GM23338 (cell line): ENCODE measurements at regions not wholly inside any gene's neighbourhood (a gene's known extent, or its start where the extent isn't known, plus 50 kb on each side); places are given as distances from the start of the nearest gene placed in this dataset.

Experiments
- ATAC-seq: fragments of 200-7000 bp; cut with Tn5 transposase; 3 replicates; pipeline ENCODE4 v1.9.1; 2020
- DNase-seq: peaks from one replicate; pipeline ENCODE4 v3.0.0-alpha.2; 2015; ENCODE audit warnings: low spot score
- H2AFZ ChIP-seq: fragments of 200-600 bp; sonication (generic); 2 replicates; pipeline ENCODE4 v1.8.0; 2016; ENCODE audit warnings: antibody characterized with exemption, mild to moderate bottlenecking, moderate library complexity
- H3F3A ChIP-seq: fragments of 200-600 bp; sonication (generic); replicated peaks from 2 replicates; pipeline ENCODE4 v1.8.0; 2017; ENCODE audit warnings: antibody characterized with exemption, mixed run types, low read depth
- H3K27ac ChIP-seq: fragments of 200-600 bp; sonication (generic); 2 replicates; pipeline ENCODE4 v1.6.1; 2016; ENCODE audit warnings: low read depth
- H3K27me3 ChIP-seq: fragments of 200-600 bp; sonication (generic); 2 replicates; pipeline ENCODE4 v1.8.0; 2016; ENCODE audit warnings: mild to moderate bottlenecking, mixed run types, moderate library complexity; ENCODE audit not compliant: insufficient read depth
- H3K36me3 ChIP-seq: fragments of 200-600 bp; sonication (generic); 2 replicates; pipeline ENCODE4 v1.8.0; 2016; ENCODE audit warnings: mild to moderate bottlenecking; ENCODE audit not compliant: insufficient read depth
- H3K4me1 ChIP-seq: fragments of 200-600 bp; sonication (generic); 2 replicates; pipeline ENCODE4 v1.8.0; 2016; ENCODE audit warnings: mild to moderate bottlenecking, moderate library complexity; ENCODE audit not compliant: insufficient read depth
- H3K4me2 ChIP-seq: fragments of 200-600 bp; sonication (generic); 2 replicates; pipeline ENCODE4 v1.7.1; 2017; ENCODE audit warnings: mixed run types
- H3K4me3 ChIP-seq: fragments of 200-600 bp; sonication (generic); 2 replicates; pipeline ENCODE4 v1.6.1; 2016; ENCODE audit warnings: mixed run types
- H3K79me2 ChIP-seq: fragments of 200-600 bp; sonication (generic); replicated peaks from 2 replicates; pipeline ENCODE4 v1.8.0; 2017; ENCODE audit warnings: mild to moderate bottlenecking; ENCODE audit not compliant: insufficient read depth
- H3K9me2 ChIP-seq: fragments of 200-600 bp; sonication (generic); 2 replicates; pipeline ENCODE4 v1.8.0; 2017; ENCODE audit not compliant: insufficient read depth
- H4K20me1 ChIP-seq: fragments of 200-600 bp; sonication (generic); replicated peaks from 2 replicates; pipeline ENCODE4 v1.8.0; 2017; ENCODE audit warnings: mild to moderate bottlenecking; ENCODE audit not compliant: insufficient read depth
- H3K27ac Mint-ChIP-seq: 2 replicates; pipeline ENCODE4 v1.8.0; 2020; ENCODE audit warnings: inconsistent platforms, mild to moderate bottlenecking, moderate library complexity, mixed read lengths
- H3K27me3 Mint-ChIP-seq: 3 replicates; pipeline ENCODE4 v1.8.0; 2022; ENCODE audit warnings: low read depth, mild to moderate bottlenecking, moderate library complexity, mixed read lengths, inconsistent platforms; ENCODE audit not compliant: insufficient read depth, poor library complexity
- H3K36me3 Mint-ChIP-seq: 3 replicates; pipeline ENCODE4 v1.8.0; 2021; ENCODE audit warnings: low read depth, mild to moderate bottlenecking, inconsistent platforms, moderate library complexity, mixed read lengths
- H3K4me1 Mint-ChIP-seq: 3 replicates; pipeline ENCODE4 v1.8.0; 2020; ENCODE audit warnings: mild to moderate bottlenecking, inconsistent platforms, mixed read lengths
- H3K4me3 Mint-ChIP-seq: 3 replicates; pipeline ENCODE4 v1.8.0; 2021; ENCODE audit warnings: moderate library complexity, mild to moderate bottlenecking, inconsistent platforms, mixed read lengths
- H3K9me3 Mint-ChIP-seq: 3 replicates; pipeline ENCODE4 v1.8.0; 2020; ENCODE audit warnings: moderate library complexity, mild to moderate bottlenecking, inconsistent platforms, mixed read lengths
- CREB1 ChIP-seq: fragments of 250-450 bp; sonication (Bioruptor Pico); IDR thresholded peaks from 2 replicates; pipeline ENCODE4 v1.5.0; 2020; ENCODE audit warnings: low read depth, mild to moderate bottlenecking, moderate library complexity
- EZH2 ChIP-seq: fragments of 200-600 bp; sonication (generic); IDR thresholded peaks from one replicate; pipeline ENCODE4 v1.8.0; 2017; ENCODE audit warnings: antibody characterized with exemption, mild to moderate bottlenecking, low read depth; ENCODE audit not compliant: unreplicated experiment
- JUNB ChIP-seq: IDR thresholded peaks from one replicate; pipeline ENCODE4 v1.6.1; 2016; ENCODE audit warnings: antibody characterized with exemption; ENCODE audit not compliant: unreplicated experiment
- NANOG ChIP-seq: IDR thresholded peaks from 2 replicates; pipeline ENCODE4 v1.6.1; 2016; ENCODE audit warnings: antibody characterized with exemption, borderline replicate concordance
- REST ChIP-seq: IDR thresholded peaks from one replicate; pipeline ENCODE4 v1.6.1; 2018; ENCODE audit warnings: antibody characterized with exemption; ENCODE audit not compliant: unreplicated experiment
- STAT1 ChIP-seq: IDR thresholded peaks from one replicate; pipeline ENCODE4 v1.6.1; 2016; ENCODE audit warnings: antibody characterized with exemption; ENCODE audit not compliant: unreplicated experiment
- ZNF114 ChIP-seq: fragments of 250-450 bp; sonication (Bioruptor Pico); IDR thresholded peaks from 2 replicates; pipeline ENCODE4 v1.5.0; 2020; ENCODE audit warnings: mild to moderate bottlenecking, moderate library complexity
- TF ChIP-seq, protein P1 (sequence below): fragments of 250-450 bp; sonication (Bioruptor Pico); IDR thresholded peaks from 2 replicates; pipeline ENCODE4 v1.5.0; 2020; ENCODE audit warnings: mild to moderate bottlenecking, moderate library complexity
- TF ChIP-seq, protein P2 (sequence below): IDR thresholded peaks from 2 replicates; pipeline ENCODE4 v1.6.1; 2016; ENCODE audit warnings: antibody characterized with exemption

- Histone ChIP-seq H3K79me2 (no peaks in the 10 kb centered on the region), H3K27me3 (no peaks in the 10 kb centered on the region), H4K20me1 (no peaks in the 10 kb centered on the region), H3F3A (no peaks in the 10 kb centered on the region), H3K4me2 (no peak overlapping the region), H2AFZ (no peak overlapping the region), H3K36me3 (peaks cover 3% of the 10 kb centered on the region; the same call in 1 of the 2 replicates), H3K9me2 (no peaks in the 10 kb centered on the region), H3K4me3 (no peak overlapping the region), H3K27ac (no peak overlapping the region), H3K4me1 (no peaks in the 10 kb centered on the region)
- Mint-ChIP-seq H3K27ac (no peak overlapping the region), H3K9me3 (peaks cover 9% of the 10 kb centered on the region; the same call in 1 of the 3 replicates), H3K4me1 (no peaks in the 10 kb centered on the region), H3K27me3 (peaks cover 2% of the 10 kb centered on the region), H3K4me3 (no peak overlapping the region), H3K36me3 (no peaks in the 10 kb centered on the region)
- TF ChIP-seq EZH2, result no peak
- no peak for TF ChIP-seq JUNB
- no peak for TF ChIP-seq REST
- TF ChIP-seq ZNF114 (CRISPR knock-in tag), result no peak
- no peak for TF ChIP-seq CREB1 (CRISPR knock-in tag)
- TF ChIP-seq, protein P1, sequence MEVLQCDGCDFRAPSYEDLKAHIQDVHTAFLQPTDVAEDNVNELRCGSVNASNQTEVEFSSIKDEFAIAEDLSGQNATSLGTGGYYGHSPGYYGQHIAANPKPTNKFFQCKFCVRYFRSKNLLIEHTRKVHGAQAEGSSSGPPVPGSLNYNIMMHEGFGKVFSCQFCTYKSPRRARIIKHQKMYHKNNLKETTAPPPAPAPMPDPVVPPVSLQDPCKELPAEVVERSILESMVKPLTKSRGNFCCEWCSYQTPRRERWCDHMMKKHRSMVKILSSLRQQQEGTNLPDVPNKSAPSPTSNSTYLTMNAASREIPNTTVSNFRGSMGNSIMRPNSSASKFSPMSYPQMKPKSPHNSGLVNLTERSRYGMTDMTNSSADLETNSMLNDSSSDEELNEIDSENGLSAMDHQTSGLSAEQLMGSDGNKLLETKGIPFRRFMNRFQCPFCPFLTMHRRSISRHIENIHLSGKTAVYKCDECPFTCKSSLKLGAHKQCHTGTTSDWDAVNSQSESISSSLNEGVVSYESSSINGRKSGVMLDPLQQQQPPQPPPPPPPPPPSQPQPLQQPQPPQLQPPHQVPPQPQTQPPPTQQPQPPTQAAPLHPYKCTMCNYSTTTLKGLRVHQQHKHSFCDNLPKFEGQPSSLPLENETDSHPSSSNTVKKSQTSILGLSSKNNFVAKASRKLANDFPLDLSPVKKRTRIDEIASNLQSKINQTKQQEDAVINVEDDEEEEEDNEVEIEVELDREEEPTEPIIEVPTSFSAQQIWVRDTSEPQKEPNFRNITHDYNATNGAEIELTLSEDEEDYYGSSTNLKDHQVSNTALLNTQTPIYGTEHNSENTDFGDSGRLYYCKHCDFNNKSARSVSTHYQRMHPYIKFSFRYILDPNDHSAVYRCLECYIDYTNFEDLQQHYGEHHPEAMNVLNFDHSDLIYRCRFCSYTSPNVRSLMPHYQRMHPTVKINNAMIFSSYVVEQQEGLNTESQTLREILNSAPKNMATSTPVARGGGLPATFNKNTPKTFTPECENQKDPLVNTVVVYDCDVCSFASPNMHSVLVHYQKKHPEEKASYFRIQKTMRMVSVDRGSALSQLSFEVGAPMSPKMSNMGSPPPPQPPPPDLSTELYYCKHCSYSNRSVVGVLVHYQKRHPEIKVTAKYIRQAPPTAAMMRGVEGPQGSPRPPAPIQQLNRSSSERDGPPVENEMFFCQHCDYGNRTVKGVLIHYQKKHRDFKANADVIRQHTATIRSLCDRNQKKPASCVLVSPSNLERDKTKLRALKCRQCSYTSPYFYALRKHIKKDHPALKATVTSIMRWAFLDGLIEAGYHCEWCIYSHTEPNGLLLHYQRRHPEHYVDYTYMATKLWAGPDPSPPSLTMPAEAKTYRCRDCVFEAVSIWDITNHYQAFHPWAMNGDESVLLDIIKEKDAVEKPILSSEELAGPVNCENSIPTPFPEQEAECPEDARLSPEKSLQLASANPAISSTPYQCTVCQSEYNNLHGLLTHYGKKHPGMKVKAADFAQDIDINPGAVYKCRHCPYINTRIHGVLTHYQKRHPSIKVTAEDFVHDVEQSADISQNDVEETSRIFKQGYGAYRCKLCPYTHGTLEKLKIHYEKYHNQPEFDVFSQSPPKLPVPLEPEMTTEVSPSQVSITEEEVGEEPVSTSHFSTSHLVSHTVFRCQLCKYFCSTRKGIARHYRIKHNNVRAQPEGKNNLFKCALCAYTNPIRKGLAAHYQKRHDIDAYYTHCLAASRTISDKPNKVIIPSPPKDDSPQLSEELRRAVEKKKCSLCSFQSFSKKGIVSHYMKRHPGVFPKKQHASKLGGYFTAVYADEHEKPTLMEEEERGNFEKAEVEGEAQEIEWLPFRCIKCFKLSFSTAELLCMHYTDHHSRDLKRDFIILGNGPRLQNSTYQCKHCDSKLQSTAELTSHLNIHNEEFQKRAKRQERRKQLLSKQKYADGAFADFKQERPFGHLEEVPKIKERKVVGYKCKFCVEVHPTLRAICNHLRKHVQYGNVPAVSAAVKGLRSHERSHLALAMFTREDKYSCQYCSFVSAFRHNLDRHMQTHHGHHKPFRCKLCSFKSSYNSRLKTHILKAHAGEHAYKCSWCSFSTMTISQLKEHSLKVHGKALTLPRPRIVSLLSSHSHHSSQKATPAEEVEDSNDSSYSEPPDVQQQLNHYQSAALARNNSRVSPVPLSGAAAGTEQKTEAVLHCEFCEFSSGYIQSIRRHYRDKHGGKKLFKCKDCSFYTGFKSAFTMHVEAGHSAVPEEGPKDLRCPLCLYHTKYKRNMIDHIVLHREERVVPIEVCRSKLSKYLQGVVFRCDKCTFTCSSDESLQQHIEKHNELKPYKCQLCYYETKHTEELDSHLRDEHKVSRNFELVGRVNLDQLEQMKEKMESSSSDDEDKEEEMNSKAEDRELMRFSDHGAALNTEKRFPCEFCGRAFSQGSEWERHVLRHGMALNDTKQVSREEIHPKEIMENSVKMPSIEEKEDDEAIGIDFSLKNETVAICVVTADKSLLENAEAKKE (CRISPR knock-in tag), result no peak
- no peak for TF ChIP-seq STAT1
- TF ChIP-seq, protein P2, sequence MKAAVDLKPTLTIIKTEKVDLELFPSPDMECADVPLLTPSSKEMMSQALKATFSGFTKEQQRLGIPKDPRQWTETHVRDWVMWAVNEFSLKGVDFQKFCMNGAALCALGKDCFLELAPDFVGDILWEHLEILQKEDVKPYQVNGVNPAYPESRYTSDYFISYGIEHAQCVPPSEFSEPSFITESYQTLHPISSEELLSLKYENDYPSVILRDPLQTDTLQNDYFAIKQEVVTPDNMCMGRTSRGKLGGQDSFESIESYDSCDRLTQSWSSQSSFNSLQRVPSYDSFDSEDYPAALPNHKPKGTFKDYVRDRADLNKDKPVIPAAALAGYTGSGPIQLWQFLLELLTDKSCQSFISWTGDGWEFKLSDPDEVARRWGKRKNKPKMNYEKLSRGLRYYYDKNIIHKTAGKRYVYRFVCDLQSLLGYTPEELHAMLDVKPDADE, result no peak
- no peak for TF ChIP-seq NANOG
- ATAC-seq (no peak), DNase-seq (no peak)
Observed at GRCh38 chr2:129296806-129297205, 682.7 kb upstream of the RAB6C start.
